ENCODE measurements at regions not wholly inside any gene's neighbourhood (a gene's known extent, or its start where the extent isn't known, plus 50 kb on each side); places are given as distances from the start of the nearest gene placed in this dataset.

- whole genome bisulfite sequencing, 2 donors (ENCODE audit: extremely low coverage in 2 of 2, insufficient read length in 2 of 2, insufficient replicate concordance in 1 of 2) = no CpG with 5 or more reads among the region's 7 CpGs
- Histone ChIP-seq H3K27ac (replicated peaks; ENCODE audit: low read length) (no peak overlapping the region), H2AFZ (ENCODE audit: low read length) (no peak overlapping the region)
These were observed 328.6 kb upstream of the ARX start for GRCh38 chrX:25344161-25344936.

GRCh38 chrX:25343060-25343459 is 327.3 kb upstream of the ARX start:
- Histone ChIP-seq H3K9ac (ENCODE audit: low read depth, low read length, poor library complexity) (no peak overlapping the region), H2AK5ac (ENCODE audit: low read depth, low read length) (no peak overlapping the region), H2BK15ac (ENCODE audit: low read length) (no peak overlapping the region), H3K14ac (ENCODE audit: low read length) (no peak overlapping the region), H2AFZ (ENCODE audit: low read length) (no peak overlapping the region), H3K27ac (replicated peaks; ENCODE audit: low read length) (no peak overlapping the region), H4K8ac (ENCODE audit: low read depth, low read length) (no peak overlapping the region), H3K27me3 (ENCODE audit: control insufficient read depth in 3 of 3, insufficient read depth in 3 of 3, low read depth in 1 of 3, low read length in 3 of 3) (no peaks in the 10 kb centered on the region), H2BK12ac (ENCODE audit: low read length) (no peak overlapping the region), H3K36me3 (replicated peaks in 1 of 2; ENCODE audit: control insufficient read depth in 2 of 2, insufficient read depth in 2 of 2, low read length in 2 of 2) (no peaks in the 10 kb centered on the region), H3K9me3 (replicated peaks in 1 of 2; ENCODE audit: control insufficient read depth in 2 of 2, insufficient read depth in 1 of 2, low read depth in 1 of 2, low read length in 2 of 2) (no peaks in the 10 kb centered on the region), H3K79me1 (ENCODE audit: low read depth, low read length) (no peaks in the 10 kb centered on the region), H3K4me3 (ENCODE audit: low read length in 2 of 2) (no peak overlapping the region), H3K23ac (ENCODE audit: low read depth, low read length, poor library complexity) (no peak overlapping the region), H2BK120ac (ENCODE audit: low read depth, low read length) (no peak overlapping the region), H3K18ac (ENCODE audit: low read length) (no peak overlapping the region), H4K91ac (ENCODE audit: low read depth, low read length, poor library complexity) (no peak overlapping the region), H2BK5ac (ENCODE audit: low read length) (no peak overlapping the region), H3K4ac (ENCODE audit: low read length) (no peak overlapping the region), H3K4me1 (ENCODE audit: control insufficient read depth in 2 of 2, insufficient read depth in 1 of 2, low read depth in 1 of 2, low read length in 2 of 2) (peaks cover 0 to 2% of the 10 kb centered on the region in 2 donors), H3K4me2 (ENCODE audit: insufficient read depth, low read length, poor library complexity, severe bottlenecking) (no peak overlapping the region)
- no CpG with 5 or more reads among the region's 1 CpG for WGBS, 2 donors (ENCODE audit: extremely low coverage in 2 of 2, insufficient read length in 2 of 2, insufficient replicate concordance in 1 of 2)
- DNase-seq (ENCODE audit: low spot score) = no peak

More at GRCh38 chrX:25344161-25344936, 328.6 kb upstream of the ARX start:
- H4K8ac ChIP-seq (ENCODE audit: low read depth, low read length) = no peak overlapping the region
- H3K27me3 ChIP-seq (ENCODE audit: control insufficient read depth in 3 of 3, insufficient read depth in 3 of 3, low read depth in 1 of 3, low read length in 3 of 3) = no peaks in the 10 kb centered on the region
- H3K4me1 ChIP-seq (ENCODE audit: control insufficient read depth in 2 of 2, insufficient read depth in 1 of 2, low read depth in 1 of 2, low read length in 2 of 2) = peaks cover 0 to 2% of the 10 kb centered on the region in 2 donors
- no peak overlapping the region for H3K23ac ChIP-seq (ENCODE audit: low read depth, low read length, poor library complexity)
- no peak for DNase-seq (ENCODE audit: low spot score)
- no peak overlapping the region for H3K18ac ChIP-seq (ENCODE audit: low read length)
- no peaks in the 10 kb centered on the region for H3K79me1 ChIP-seq (ENCODE audit: low read depth, low read length)
- no peaks in the 10 kb centered on the region for H3K9me3 ChIP-seq (replicated peaks in 1 of 2; ENCODE audit: control insufficient read depth in 2 of 2, insufficient read depth in 1 of 2, low read depth in 1 of 2, low read length in 2 of 2)
- H2BK15ac ChIP-seq (ENCODE audit: low read length) = no peak overlapping the region
- H3K14ac ChIP-seq (ENCODE audit: low read length) = no peak overlapping the region
- H2BK5ac ChIP-seq (ENCODE audit: low read length) = no peak overlapping the region
- H3K4ac ChIP-seq (ENCODE audit: low read length) = no peak overlapping the region
- no peaks in the 10 kb centered on the region for H3K36me3 ChIP-seq (replicated peaks in 1 of 2; ENCODE audit: control insufficient read depth in 2 of 2, insufficient read depth in 2 of 2, low read length in 2 of 2)
- H3K4me2 ChIP-seq (ENCODE audit: insufficient read depth, low read length, poor library complexity, severe bottlenecking) = no peak overlapping the region
- no peak overlapping the region for H3K9ac ChIP-seq (ENCODE audit: low read depth, low read length, poor library complexity)
- no peak overlapping the region for H3K4me3 ChIP-seq (ENCODE audit: low read length in 2 of 2)
- no peak overlapping the region for H2BK120ac ChIP-seq (ENCODE audit: low read depth, low read length)
- H2BK12ac ChIP-seq (ENCODE audit: low read length) = no peak overlapping the region
- no peak overlapping the region for H4K91ac ChIP-seq (ENCODE audit: low read depth, low read length, poor library complexity)
- no peak overlapping the region for H2AK5ac ChIP-seq (ENCODE audit: low read depth, low read length)

GRCh38 chrX:25337841-25338240 is 322.1 kb upstream of the ARX start:
- no peak overlapping the region for H3K9ac ChIP-seq (ENCODE audit: low read depth, low read length, poor library complexity)
- H3K79me1 ChIP-seq (ENCODE audit: low read depth, low read length) = no peaks in the 10 kb centered on the region
- no peak overlapping the region for H3K4ac ChIP-seq (ENCODE audit: low read length)
- H2AK5ac ChIP-seq (ENCODE audit: low read depth, low read length) = no peak overlapping the region
- H3K27ac ChIP-seq (replicated peaks; ENCODE audit: low read length) = no peak overlapping the region
- no peak overlapping the region for H2BK5ac ChIP-seq (ENCODE audit: low read length)
- H2BK15ac ChIP-seq (ENCODE audit: low read length) = no peak overlapping the region
- no peak overlapping the region for H3K4me2 ChIP-seq (ENCODE audit: insufficient read depth, low read length, poor library complexity, severe bottlenecking)
- H2BK120ac ChIP-seq (ENCODE audit: low read depth, low read length) = no peak overlapping the region
- no peak overlapping the region for H3K14ac ChIP-seq (ENCODE audit: low read length)
- H3K36me3 ChIP-seq (replicated peaks in 1 of 2; ENCODE audit: control insufficient read depth in 2 of 2, insufficient read depth in 2 of 2, low read length in 2 of 2) = no peaks in the 10 kb centered on the region
- H3K27me3 ChIP-seq (ENCODE audit: control insufficient read depth in 3 of 3, insufficient read depth in 3 of 3, low read depth in 1 of 3, low read length in 3 of 3) = no peaks in the 10 kb centered on the region
- DNase-seq (ENCODE audit: low spot score) = no peak
- H3K4me3 ChIP-seq (ENCODE audit: low read length in 2 of 2) = no peak overlapping the region
- H3K4me1 ChIP-seq (ENCODE audit: control insufficient read depth in 2 of 2, insufficient read depth in 1 of 2, low read depth in 1 of 2, low read length in 2 of 2) = no peaks in the 10 kb centered on the region
- no peak overlapping the region for H4K91ac ChIP-seq (ENCODE audit: low read depth, low read length, poor library complexity)
- H3K23ac ChIP-seq (ENCODE audit: low read depth, low read length, poor library complexity) = no peak overlapping the region
- H2AFZ ChIP-seq (ENCODE audit: low read length) = no peak overlapping the region
- WGBS, 2 donors (ENCODE audit: extremely low coverage in 2 of 2, insufficient read length in 2 of 2, insufficient replicate concordance in 1 of 2) = no CpG with 5 or more reads among the region's 7 CpGs
- H3K18ac ChIP-seq (ENCODE audit: low read length) = no peak overlapping the region
- no peak overlapping the region for H2BK12ac ChIP-seq (ENCODE audit: low read length)
- no peak overlapping the region for H4K8ac ChIP-seq (ENCODE audit: low read depth, low read length)
- no peaks in the 10 kb centered on the region for H3K9me3 ChIP-seq (replicated peaks in 1 of 2; ENCODE audit: control insufficient read depth in 2 of 2, insufficient read depth in 1 of 2, low read depth in 1 of 2, low read length in 2 of 2)

- Histone ChIP-seq H3K36me3 (replicated peaks in 1 of 2; ENCODE audit: control insufficient read depth in 2 of 2, insufficient read depth in 2 of 2, low read length in 2 of 2) (no peaks in the 10 kb centered on the region), H3K14ac (ENCODE audit: low read length) (no peak overlapping the region)
These were observed 285.2 kb upstream of the ARX start for GRCh38 chrX:25300994-25301393.

More at GRCh38 chrX:25300994-25301393, 285.2 kb upstream of the ARX start:
- no peak overlapping the region for H3K23ac ChIP-seq (ENCODE audit: low read depth, low read length, poor library complexity)
- H2AK5ac ChIP-seq (ENCODE audit: low read depth, low read length) = no peak overlapping the region
- no peak overlapping the region for H2BK5ac ChIP-seq (ENCODE audit: low read length)
- DNase-seq (ENCODE audit: low spot score) = no peak
- no peaks in the 10 kb centered on the region for H3K4me1 ChIP-seq (ENCODE audit: control insufficient read depth in 2 of 2, insufficient read depth in 1 of 2, low read depth in 1 of 2, low read length in 2 of 2)
- H4K91ac ChIP-seq (ENCODE audit: low read depth, low read length, poor library complexity) = no peak overlapping the region
- no peak overlapping the region for H3K4me3 ChIP-seq (ENCODE audit: low read length in 2 of 2)
- no peak overlapping the region for H2BK15ac ChIP-seq (ENCODE audit: low read length)
- no peak overlapping the region for H3K9ac ChIP-seq (ENCODE audit: low read depth, low read length, poor library complexity)
- no peak overlapping the region for H2AFZ ChIP-seq (ENCODE audit: low read length)
- no peak overlapping the region for H4K8ac ChIP-seq (ENCODE audit: low read depth, low read length)
- H3K79me1 ChIP-seq (ENCODE audit: low read depth, low read length) = no peaks in the 10 kb centered on the region
- no peak overlapping the region for H3K4ac ChIP-seq (ENCODE audit: low read length)
- H2BK12ac ChIP-seq (ENCODE audit: low read length) = no peak overlapping the region
- no peaks in the 10 kb centered on the region for H3K9me3 ChIP-seq (replicated peaks in 1 of 2; ENCODE audit: control insufficient read depth in 2 of 2, insufficient read depth in 1 of 2, low read depth in 1 of 2, low read length in 2 of 2)
- no peak overlapping the region for H3K27ac ChIP-seq (replicated peaks; ENCODE audit: low read length)
- H3K18ac ChIP-seq (ENCODE audit: low read length) = no peak overlapping the region
- WGBS, 2 donors (ENCODE audit: extremely low coverage in 2 of 2, insufficient read length in 2 of 2, insufficient replicate concordance in 1 of 2) = no CpG with 5 or more reads among the region's 2 CpGs
- H3K27me3 ChIP-seq (ENCODE audit: control insufficient read depth in 3 of 3, insufficient read depth in 3 of 3, low read depth in 1 of 3, low read length in 3 of 3) = no peaks in the 10 kb centered on the region
- H2BK120ac ChIP-seq (ENCODE audit: low read depth, low read length) = no peak overlapping the region
- H3K4me2 ChIP-seq (ENCODE audit: insufficient read depth, low read length, poor library complexity, severe bottlenecking) = no peak overlapping the region
